EL (cell line): ENCODE measurements at regions not wholly inside any gene's neighbourhood (a gene's known extent, or its start where the extent isn't known, plus 50 kb on each side); places are given as distances from the start of the nearest gene placed in this dataset.

ENCODE experiments used
- DNase-seq: peaks from one replicate; pipeline ENCODE4 v3.0.0-alpha.2; 2016

DNA sequence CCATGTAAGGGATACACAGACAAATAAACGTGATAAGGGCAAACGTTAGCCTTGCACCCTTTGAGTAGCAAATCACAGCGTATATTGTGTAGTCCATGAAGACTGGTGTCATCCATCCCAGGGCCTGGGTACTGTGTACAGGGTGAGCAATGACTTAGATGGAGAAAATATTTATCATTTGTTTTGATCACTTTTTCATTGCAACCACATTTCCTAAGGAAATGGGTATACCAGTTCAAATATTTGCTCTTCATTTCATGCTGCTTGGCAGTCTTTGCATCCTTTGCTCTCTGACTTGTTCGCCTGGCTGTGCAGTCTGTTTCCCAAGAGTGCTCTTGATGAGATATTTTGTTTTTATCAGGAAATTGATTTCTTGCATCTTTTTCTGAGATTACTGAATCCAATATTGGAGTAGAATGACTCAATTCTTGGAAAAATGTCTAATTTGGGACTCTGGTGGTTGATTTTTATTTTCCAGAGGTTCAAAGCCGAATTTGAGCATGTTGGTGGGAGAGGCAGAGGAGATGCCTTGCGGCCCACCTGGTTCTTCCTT, 424.6 kb upstream of the SEMA6D start:
- DNase-seq = no peak

DNA sequence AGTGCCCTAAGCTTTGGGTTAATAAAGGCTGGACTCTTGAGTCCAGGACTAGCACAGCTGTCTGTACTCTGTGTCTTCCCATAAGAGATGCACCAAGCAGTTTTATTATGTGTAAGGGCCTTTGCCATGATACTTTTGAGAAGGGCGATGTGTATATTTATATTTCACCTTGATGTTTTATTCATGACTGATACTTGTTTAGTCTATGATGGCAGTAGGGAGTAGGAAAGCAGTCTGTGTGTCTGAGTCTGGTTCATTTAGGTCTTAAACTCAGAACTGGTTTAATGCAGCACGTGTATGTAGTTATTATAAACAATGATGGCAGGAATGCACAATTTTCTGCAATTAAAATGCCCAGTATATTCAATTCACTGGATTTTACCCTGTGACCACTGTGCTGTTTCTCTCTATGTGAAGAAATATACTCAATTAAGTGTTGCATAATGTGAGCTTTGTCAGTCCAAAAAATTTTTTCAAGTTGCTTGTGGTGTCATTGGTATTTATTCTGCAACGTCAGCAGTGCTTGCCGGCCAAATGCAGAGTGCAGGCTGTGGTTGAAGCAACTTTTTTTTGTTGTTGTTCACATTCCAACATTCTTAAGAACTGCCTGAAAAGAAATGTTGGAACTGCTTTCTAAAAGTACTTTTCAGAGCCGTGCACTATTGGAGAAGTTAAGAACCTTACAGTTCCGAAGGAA, 423.7 kb upstream of the SEMA6D start:
- peak; percentile 32 for DNase-seq

DNA sequence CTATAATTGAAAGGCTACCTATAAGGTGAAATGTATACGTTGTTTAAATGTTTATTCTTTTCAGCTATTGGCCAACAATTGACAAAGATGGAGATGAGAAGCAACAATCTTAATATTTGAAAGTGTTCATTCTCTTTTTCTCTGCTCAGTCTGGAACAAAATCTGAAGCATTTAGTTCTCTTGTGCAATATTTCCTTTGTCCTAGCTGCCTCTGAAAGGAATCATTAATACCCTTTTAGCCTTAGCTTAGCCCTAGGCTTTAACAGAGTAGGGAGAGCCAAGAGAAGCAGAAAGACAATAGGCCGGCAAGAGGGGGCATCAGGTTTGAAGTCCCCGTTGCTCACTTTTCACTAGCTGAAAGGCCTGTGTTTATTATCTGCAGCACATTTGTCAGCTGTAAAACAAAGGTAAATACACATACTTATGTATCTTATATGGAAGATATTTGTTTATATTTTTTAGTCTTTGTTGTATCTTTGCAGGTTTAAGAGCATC, 422.5 kb upstream of the SEMA6D start:
- no peak for DNase-seq

DNA sequence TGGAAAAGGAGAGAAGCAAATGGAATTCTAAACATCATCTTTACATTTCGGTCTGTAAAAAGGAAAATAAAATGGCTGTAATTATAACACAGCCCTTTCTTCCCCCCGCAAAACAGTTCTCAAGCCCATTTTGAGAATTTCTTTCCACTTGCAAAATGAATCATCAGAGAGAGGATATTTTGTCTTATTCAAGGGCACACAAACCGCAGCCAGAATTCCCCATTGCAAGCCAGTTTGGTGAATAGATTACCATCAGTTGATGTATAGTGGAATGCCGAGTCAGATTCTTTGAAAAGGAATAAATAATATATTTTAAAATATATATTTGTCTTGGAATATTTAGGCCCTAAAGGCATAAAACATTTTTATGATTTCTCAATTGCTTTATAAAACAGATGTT, 420.4 kb upstream of the SEMA6D start:
- no peak for DNase-seq

GRCh38 chr15:47299846-47300434, 417.4 kb upstream of the SEMA6D start:
- DNase-seq = no peak

DNA sequence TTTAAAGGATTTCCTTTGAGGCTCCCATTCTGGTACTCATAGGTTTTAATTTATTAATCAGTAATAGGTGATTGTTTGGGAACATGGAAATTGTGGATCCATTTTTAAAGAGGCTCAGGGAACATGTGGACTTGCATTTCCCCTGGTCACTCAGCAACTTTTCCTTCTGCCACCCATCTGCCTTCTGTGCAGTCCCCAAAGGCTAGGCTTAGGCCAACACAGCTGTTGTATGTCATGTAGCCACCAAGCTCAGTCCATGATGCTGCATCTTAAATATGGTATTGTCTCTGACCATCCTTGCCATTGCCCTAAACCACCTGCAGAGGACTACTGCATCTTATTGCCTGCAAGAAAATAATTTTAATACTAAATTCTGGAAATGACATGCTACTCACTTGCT, 416.7 kb upstream of the SEMA6D start:
- no peak for DNase-seq

DNA sequence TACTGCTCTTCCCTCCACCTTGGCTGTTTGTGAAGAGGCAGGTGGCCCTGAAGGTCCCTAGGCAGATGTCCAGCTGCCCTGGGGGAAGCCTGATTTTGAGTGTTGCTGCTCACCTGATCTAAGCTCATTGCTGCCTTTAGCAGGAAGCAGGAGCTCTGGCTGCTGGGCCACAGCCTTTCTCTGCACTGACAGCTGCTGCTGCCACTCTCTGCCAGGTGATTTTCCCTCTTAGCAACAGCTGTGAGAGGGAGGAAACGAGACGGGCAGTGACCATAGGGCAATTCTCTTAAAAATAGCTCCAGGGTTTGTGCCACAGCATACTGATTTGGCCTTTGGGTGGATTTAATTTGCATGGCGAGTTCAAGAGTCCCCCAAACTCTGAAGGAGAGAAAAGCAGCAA, 415.8 kb upstream of the SEMA6D start:
- no peak for DNase-seq

- no peak for DNase-seq
Measured at GRCh38 chr15:47304656-47305055, 412.6 kb upstream of the SEMA6D start.

GRCh38 chr15:47312161-47312560, 405.1 kb upstream of the SEMA6D start:
- no peak for DNase-seq

GRCh38 chr15:47326410-47327333, 390.6 kb upstream of the SEMA6D start:
- DNase-seq = no peak

DNA sequence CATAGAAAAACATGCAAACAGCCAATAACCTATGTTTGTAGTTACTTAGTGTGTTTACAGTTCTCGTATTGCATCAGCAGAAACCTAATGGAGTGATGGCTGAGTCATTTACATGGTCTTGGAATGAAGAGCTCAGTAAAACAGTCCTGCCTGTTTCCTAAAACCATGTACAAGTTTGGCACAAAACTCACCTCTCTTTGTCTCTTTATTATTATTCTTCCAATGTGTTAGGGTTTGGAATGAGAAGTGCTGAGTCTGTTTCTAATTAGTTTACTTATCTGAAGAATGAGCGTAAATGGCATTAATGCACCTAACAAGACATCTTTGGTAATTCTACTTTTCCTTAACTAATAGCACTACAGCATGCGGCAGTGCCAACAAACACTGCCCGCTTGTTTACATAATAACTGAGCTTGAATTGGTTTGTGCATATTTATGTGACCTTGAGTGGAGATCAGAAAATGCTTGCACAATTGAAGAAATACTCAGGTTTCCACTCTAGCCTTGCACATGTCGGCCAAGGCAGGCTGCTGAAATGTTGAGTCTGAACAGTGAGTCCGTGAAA, 385.4 kb upstream of the SEMA6D start:
- no peak for DNase-seq

GRCh38 chr15:47332481-47332880, 384.8 kb upstream of the SEMA6D start:
- no peak for DNase-seq

DNA sequence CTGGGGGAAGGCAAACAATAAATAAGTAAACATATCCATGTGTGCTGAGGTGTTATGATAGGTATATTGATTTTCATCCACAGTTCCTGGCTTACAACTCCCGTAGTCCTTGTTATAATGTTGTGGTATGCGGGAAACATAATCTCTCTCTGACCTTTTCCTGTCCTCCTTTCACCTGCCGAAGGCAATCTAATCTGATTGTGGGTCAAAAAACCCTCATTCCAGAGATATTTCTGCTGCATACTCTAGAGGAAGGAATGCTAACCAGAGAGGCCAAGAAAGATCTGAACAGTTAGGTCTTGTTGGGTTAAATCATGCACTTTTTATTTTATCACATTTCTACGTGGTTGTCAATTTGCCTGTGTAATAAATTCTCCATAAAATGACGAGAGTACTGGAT, 383.6 kb upstream of the SEMA6D start:
- no peak for DNase-seq

DNA sequence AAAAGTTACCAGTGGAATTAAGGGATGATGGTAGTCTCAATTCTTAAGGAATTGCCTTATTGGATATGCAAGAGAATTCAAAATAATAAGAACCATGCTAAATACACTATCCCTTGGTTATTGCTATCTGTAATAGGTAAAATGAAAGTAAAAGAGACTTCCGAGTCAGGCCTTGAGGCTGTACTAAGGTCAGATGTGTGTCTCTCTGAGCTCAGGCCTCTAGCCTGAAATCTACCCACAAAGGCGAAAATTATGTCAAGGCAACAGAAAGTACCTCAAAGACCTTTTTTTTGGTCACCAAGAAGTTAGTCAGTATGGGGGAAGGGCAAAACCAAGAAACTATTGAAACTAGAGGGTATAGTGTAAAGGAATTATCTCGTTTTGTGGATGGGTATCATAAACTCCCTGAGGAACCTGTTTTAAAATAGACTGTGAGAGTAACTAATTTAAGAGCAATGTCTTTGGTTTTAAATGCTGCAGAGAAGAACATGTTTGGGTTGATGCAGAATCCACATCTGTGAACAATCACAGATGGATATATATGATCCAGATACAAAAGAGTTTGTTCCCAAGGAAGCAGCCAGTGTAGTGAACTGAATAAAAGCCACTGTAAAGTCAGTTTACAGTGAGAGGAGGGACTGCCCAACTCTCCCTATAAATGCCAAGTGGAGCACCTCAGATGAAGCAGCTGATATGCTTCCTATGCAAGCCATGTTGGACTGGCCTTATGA, 382.3 kb upstream of the SEMA6D start:
- DNase-seq = no peak

DNA sequence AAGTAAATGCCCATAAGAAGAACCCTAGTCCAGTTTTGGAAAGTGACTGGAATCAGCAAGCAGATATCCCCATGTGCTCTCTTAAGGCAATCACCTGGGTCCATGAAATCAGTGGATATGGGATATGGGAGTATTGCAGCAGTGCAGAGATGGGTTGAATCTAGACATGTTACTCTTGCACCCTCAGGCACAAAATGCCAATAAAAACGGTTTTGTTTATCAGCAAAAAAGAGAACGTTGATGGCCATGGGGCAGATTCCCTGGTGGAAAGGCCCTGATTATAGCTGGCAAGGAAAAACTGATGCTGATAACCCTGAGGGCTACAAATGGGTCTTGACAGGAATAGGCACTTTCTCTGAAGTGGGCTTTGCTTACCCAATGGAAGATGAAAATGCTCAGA, 380.2 kb upstream of the SEMA6D start:
- DNase-seq = no peak

DNA sequence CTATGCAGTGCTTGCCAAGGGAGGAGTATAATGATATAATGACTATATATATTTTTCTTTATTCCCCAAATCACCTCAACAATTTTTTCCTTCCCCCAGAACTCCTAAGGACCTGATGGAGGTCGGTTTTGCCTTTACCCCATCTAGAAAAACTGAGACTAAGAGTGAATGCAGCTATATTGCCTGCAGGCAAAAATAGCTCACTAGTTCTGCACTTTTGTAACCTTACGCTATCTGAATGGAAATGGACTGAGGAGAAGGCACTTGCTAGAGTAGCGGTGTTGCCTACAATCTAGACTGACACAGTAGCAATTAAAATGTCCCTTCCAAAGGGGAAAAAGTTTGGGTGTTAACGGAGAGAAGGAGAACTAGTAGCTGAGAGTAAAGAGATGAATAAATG, 379.5 kb upstream of the SEMA6D start:
- DNase-seq = no peak

- no peak for DNase-seq
Measured at GRCh38 chr15:47338771-47339170, 378.5 kb upstream of the SEMA6D start.

- no peak for DNase-seq
Measured at GRCh38 chr15:47339800-47340570, 377.3 kb upstream of the SEMA6D start.

DNA sequence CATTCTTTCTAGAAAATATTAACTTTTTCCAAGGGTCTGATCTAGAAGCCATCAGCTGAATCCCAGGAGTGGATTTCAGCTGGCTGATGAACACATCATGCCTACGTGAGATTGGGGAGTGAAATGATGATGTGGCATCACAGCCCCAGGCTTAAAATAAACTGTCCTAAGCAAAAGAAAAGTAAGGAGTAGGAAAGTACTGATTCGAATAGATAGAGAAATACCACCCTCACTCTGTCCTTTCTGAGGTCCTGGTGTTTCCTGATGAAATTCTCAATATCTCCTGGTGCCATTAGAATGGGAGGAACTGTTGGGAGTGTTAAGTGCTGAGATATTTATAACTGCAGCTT, 376.8 kb upstream of the SEMA6D start:
- DNase-seq = no peak

GRCh38 chr15:47349179-47349578, 368.1 kb upstream of the SEMA6D start:
- DNase-seq = no peak

DNA sequence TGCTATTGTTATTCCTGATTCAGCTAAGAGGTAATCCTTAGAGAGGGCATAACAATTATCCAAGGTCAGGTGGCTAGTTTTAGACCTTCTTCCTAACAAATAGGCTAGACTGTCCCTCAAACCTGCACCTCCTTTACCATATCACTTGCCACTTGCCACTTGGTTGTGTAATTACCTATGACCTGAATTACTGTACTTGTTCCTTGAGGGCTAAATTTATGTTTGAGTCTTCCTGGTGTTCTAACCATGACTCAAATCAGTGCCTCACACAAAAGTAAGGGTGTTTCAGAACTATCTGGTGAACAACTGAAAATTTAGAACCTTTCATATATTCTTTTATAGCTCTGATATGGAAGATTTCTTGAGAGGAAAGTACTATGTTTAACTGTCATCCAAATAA, 365.8 kb upstream of the SEMA6D start:
- no peak for DNase-seq

- DNase-seq = no peak
Measured at GRCh38 chr15:47352217-47352616, 365.1 kb upstream of the SEMA6D start.
